PC-3 (cell line): ENCODE measurements at regions not wholly inside any gene's neighbourhood (a gene's known extent, or its start where the extent isn't known, plus 50 kb on each side); places are given as distances from the start of the nearest gene placed in this dataset.

Source experiments
- ATAC-seq: fragments of 200-7000 bp; cut with Tn5 transposase; 2 replicates; pipeline ENCODE4 v1.9.1; 2020; ENCODE audit warnings: mild to moderate bottlenecking, moderate library complexity
- BruUV-seq: library from RNA; stranded (reverse); fragments of 400-500 nt; replicated peaks from 2 replicates; lab custom pipeline; 2021; lab: Mats Ljungman, UMichigan
- CTCF ChIA-PET: fragments of 300-600 bp; sonication (Branson Sonifier 250); formaldehyde crosslinking; loops from one replicate; lab custom pipeline; 2022; ENCODE audit warnings: antibody characterized with exemption; lab: Charles Lee
- POLR2A ChIA-PET: fragments of 300-600 bp; sonication (Branson Sonifier 250); formaldehyde crosslinking; loops from one replicate; lab custom pipeline; 2022; ENCODE audit warnings: antibody characterized with exemption; ENCODE audit not compliant: unreplicated experiment; lab: Charles Lee
- DNase-seq: peaks from one replicate; pipeline ENCODE4 v3.0.0-alpha.2; 2015
- H2AFZ ChIP-seq: fragments of 300-600 bp; sonication (generic); 2 replicates; pipeline ENCODE4 v1.6.0; 2016; ENCODE audit warnings: antibody characterized with exemption, low read length
- H3F3A ChIP-seq: fragments of 300-600 bp; sonication (generic); one replicate; pipeline ENCODE4 v1.6.0; 2017; ENCODE audit warnings: antibody characterized with exemption, low read length, control low read depth, mild to moderate bottlenecking; ENCODE audit not compliant: unreplicated experiment
- H3K27ac ChIP-seq: fragments of 300-600 bp; sonication (generic); 2 replicates; pipeline ENCODE4 v1.5.1; 2016; ENCODE audit warnings: mild to moderate bottlenecking, low read length
- H3K27me3 ChIP-seq: fragments of 300-600 bp; sonication (generic); 2 replicates; pipeline ENCODE4 v1.6.1; 2016; ENCODE audit warnings: low read length, mixed read lengths
- H3K36me3 ChIP-seq: fragments of 300-600 bp; sonication (generic); 2 replicates; pipeline ENCODE4 v1.6.1; 2016; ENCODE audit warnings: low read depth, mixed run types, low read length, mixed read lengths
- H3K4me1 ChIP-seq: fragments of 300-600 bp; sonication (generic); 2 replicates; pipeline ENCODE4 v1.5.1; 2016; ENCODE audit warnings: low read length; ENCODE audit not compliant: insufficient read depth
- H3K4me2 ChIP-seq: fragments of 300-600 bp; sonication (generic); 2 replicates; pipeline ENCODE4 v1.6.0; 2016; ENCODE audit warnings: low read length
- H3K4me3 ChIP-seq: fragments of 300-600 bp; sonication (generic); 2 replicates; pipeline ENCODE4 v1.5.1; 2016; ENCODE audit warnings: mild to moderate bottlenecking, low read length, mixed read lengths
- H3K79me2 ChIP-seq: fragments of 300-600 bp; sonication (generic); 2 replicates; pipeline ENCODE4 v1.6.1; 2017; ENCODE audit warnings: low read length, mixed read lengths
- H3K9ac ChIP-seq: fragments of 300-600 bp; sonication (generic); 2 replicates; pipeline ENCODE4 v1.6.0; 2016; ENCODE audit warnings: mild to moderate bottlenecking, low read length
- H3K9me2 ChIP-seq: fragments of 300-600 bp; sonication (generic); replicated peaks from 2 replicates; pipeline ENCODE4 v1.6.1; 2016; ENCODE audit warnings: mixed run types, low read length, mixed read lengths
- H3K9me3 ChIP-seq: fragments of 300-600 bp; sonication (generic); 2 replicates; pipeline ENCODE4 v1.6.1; 2016; ENCODE audit warnings: low read length, mixed read lengths
- H4K20me1 ChIP-seq: fragments of 300-600 bp; sonication (generic); 2 replicates; pipeline ENCODE4 v1.6.1; 2016; ENCODE audit warnings: low read length, mixed read lengths
- EZH2 ChIP-seq: fragments of 300-600 bp; sonication (generic); IDR thresholded peaks from one replicate; pipeline ENCODE4 v1.6.1; 2017; ENCODE audit warnings: antibody characterized with exemption, mild to moderate bottlenecking, low read length; ENCODE audit not compliant: unreplicated experiment
- EZH2phosphoT487 ChIP-seq: fragments of 300-600 bp; sonication (generic); IDR thresholded peaks from 2 replicates; pipeline ENCODE4 v1.6.1; 2018; ENCODE audit warnings: mild to moderate bottlenecking, antibody characterized with exemption, low read length, borderline replicate concordance
- intact Hi-C: fragments of 100-400 bp; cut with micrococcal nuclease; formaldehyde crosslinking; loops from 2 replicates; pipeline ENCODE4 v1.9.0; 2023
- TF ChIP-seq, protein P1 (sequence below): fragments of 300-600 bp; sonication (generic); conservative IDR thresholded peaks from 2 replicates; pipeline ENCODE4 v1.5.1; 2017; ENCODE audit warnings: antibody characterized with exemption, low read depth, mild to moderate bottlenecking, low read length

DNA sequence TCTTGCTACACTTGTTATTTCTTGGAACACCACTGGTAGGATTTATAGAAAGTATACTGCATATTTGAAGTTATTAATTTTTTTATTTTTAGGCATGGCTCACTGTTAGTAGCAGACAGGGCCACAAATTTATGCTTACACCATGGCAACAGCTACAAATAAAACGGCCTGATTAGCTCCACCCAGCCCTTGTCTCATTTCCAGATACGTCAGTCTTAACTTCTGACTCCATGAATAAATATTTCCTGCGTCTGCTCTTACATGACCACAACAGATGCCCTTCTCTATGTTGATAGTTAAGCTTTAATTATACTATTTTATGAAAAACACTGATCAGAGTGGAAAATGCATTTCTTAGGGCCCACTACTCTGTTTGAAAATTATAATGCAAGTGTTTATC lies 62.3 kb upstream of the CPOX start:
- peak; percentile 17; the same call in 1 of the 2 replicates for ATAC-seq
- no peak overlapping the region for H3K4me2 ChIP-seq
- H3K36me3 ChIP-seq = no peaks in the 10 kb centered on the region
- TF ChIP-seq, protein P1, sequence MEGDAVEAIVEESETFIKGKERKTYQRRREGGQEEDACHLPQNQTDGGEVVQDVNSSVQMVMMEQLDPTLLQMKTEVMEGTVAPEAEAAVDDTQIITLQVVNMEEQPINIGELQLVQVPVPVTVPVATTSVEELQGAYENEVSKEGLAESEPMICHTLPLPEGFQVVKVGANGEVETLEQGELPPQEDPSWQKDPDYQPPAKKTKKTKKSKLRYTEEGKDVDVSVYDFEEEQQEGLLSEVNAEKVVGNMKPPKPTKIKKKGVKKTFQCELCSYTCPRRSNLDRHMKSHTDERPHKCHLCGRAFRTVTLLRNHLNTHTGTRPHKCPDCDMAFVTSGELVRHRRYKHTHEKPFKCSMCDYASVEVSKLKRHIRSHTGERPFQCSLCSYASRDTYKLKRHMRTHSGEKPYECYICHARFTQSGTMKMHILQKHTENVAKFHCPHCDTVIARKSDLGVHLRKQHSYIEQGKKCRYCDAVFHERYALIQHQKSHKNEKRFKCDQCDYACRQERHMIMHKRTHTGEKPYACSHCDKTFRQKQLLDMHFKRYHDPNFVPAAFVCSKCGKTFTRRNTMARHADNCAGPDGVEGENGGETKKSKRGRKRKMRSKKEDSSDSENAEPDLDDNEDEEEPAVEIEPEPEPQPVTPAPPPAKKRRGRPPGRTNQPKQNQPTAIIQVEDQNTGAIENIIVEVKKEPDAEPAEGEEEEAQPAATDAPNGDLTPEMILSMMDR = no peak
- TF ChIP-seq EZH2 (no peak), EZH2phosphoT487 (no peak)
- H3K27me3 ChIP-seq = no peaks in the 10 kb centered on the region
- H3K9me2 ChIP-seq = no peaks in the 10 kb centered on the region
- H3K79me2 ChIP-seq = no peaks in the 10 kb centered on the region
- ChIA-PET POLR2A (interaction anchor here (0.7 kb wide), 1 partner anchor 793 kb away, joined by 3 read pairs; no protein-coding TSS in a partner anchor), CTCF (interaction anchor here (0.5 kb wide), 1 partner anchor 1176 kb away, joined by 7 read pairs; no protein-coding TSS in a partner anchor)
- no peaks in the 10 kb centered on the region for H3F3A ChIP-seq
- no peak overlapping the region for H3K27ac ChIP-seq
- no peak overlapping the region for H3K4me3 ChIP-seq
- H4K20me1 ChIP-seq = no peaks in the 10 kb centered on the region
- H3K4me1 ChIP-seq = peaks cover 13% of the 10 kb centered on the region; the same call in 1 of the 2 replicates
- peak; percentile 32 for DNase-seq
- no peak overlapping the region for H3K9ac ChIP-seq
- no peaks in the 10 kb centered on the region for H3K9me3 ChIP-seq
- BruUV-seq = no TSS peak
- intact Hi-C loops = loop anchor here (5.0 kb wide), 1 partner anchor 52 kb away; no protein-coding TSS in a partner anchor
- no peak overlapping the region for H2AFZ ChIP-seq

DNA sequence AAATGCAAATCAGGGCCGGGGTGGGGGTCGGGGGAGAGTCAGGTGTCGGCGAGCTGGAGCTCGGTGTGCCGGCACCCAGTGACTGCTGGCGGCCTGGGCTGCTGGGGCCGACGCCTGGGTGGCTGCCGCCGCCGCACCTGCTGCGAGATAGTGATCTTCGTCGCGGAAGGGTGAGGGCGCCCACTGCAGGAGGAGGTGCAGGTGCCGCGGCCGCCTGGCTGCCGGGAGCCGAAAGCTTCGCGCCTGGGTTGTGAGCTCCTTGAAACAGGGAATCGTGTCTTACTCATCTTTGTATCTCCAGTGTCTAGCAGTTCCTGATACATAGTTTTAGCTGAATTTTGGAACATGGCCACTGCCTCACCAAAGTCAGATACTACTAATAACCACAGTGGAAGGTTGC lies 64.0 kb upstream of the CPOX start:
- peak overlapping the region; percentile 55 for H3K4me3 ChIP-seq
- POLR2A ChIA-PET = no interaction called here

DNA sequence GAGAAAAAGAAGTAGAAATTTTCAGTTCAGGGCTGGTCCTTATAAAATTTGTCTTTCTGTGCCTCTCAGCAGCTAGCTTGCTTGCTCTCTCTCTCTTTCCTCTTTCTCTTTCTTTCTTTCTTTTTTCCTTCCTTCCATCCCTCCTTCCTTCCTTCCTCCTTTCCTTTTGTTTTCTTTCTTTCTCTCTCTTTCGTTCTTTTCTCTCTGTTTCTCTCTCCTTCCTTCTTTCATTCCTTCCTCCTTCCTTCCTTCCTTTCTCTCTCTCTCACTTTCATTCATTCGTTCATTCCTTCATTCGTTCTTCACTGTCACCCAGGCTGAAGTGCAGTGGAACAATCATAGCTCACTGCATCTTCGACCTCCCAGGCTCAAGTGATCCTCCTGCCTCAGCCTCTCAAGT lies 69.3 kb upstream of the CPOX start:
- Histone ChIP-seq H3K9me2 (no peaks in the 10 kb centered on the region), H3K36me3 (no peaks in the 10 kb centered on the region), H3K9me3 (no peaks in the 10 kb centered on the region), H3K4me1 (peaks cover 2% of the 10 kb centered on the region; the same call in 1 of the 2 replicates), H3K9ac (no peak overlapping the region), H3K27me3 (no peaks in the 10 kb centered on the region), H3K79me2 (no peaks in the 10 kb centered on the region), H4K20me1 (no peaks in the 10 kb centered on the region), H3F3A (no peaks in the 10 kb centered on the region), H3K4me3 (no peak overlapping the region), H2AFZ (no peak overlapping the region), H3K27ac (no peak overlapping the region), H3K4me2 (no peak overlapping the region)
- ChIA-PET CTCF (no interaction called here), POLR2A (no interaction called here)
- TF ChIP-seq EZH2 (no peak), EZH2phosphoT487 (no peak)
- TF ChIP-seq, protein P1 = no peak
- DNase-seq = no peak
- ATAC-seq = no peak
- intact Hi-C loops = no loop called here
- no TSS peak for BruUV-seq

More for the DNA sequence above, 64.0 kb upstream of the CPOX start:
- Histone ChIP-seq H4K20me1 (no peaks in the 10 kb centered on the region), H3K36me3 (no peaks in the 10 kb centered on the region), H2AFZ (peak overlapping the region; percentile 74), H3F3A (no peaks in the 10 kb centered on the region), H3K79me2 (no peaks in the 10 kb centered on the region), H3K9me2 (no peaks in the 10 kb centered on the region), H3K9me3 (no peaks in the 10 kb centered on the region), H3K27ac (no peak overlapping the region), H3K27me3 (no peaks in the 10 kb centered on the region), H3K4me1 (peaks cover 4% of the 10 kb centered on the region; the same call in 1 of the 2 replicates), H3K9ac (no peak overlapping the region), H3K4me2 (peak overlapping the region; percentile 79)
- intact Hi-C loops = loop anchor here (1.0 to 5.0 kb wide), 2 partner anchors 50 to 55 kb away; no protein-coding TSS in a partner anchor
- CTCF ChIA-PET = interaction anchor here (0.6 to 1.4 kb wide), 6 partner anchors 54 to 337 kb away, joined by 3 to 17 read pairs (median 6); no protein-coding TSS in a partner anchor
- peak; percentile 97 for ATAC-seq
- peak; percentile 69 for DNase-seq
- no peak for TF ChIP-seq EZH2phosphoT487
- TF ChIP-seq, protein P1 = peak; percentile 75
- BruUV-seq = no TSS peak
